Prostate gland (tissue), 2 donors: ENCODE measurements at regions not wholly inside any gene's neighbourhood (a gene's known extent, or its start where the extent isn't known, plus 50 kb on each side); places are given as distances from the start of the nearest gene placed in this dataset.

Experiments used
- DNase-seq: peaks from one replicate; pipeline ENCODE4 v3.0.0-alpha.2; 2019; ENCODE audit warnings: low spot score
- H3K27ac ChIP-seq, 2 donors: fragments of 200-600 bp; sonication (generic); 2 replicates each; pipeline ENCODE4 v1.5.1; 2017 to 2019
- H3K27me3 ChIP-seq: fragments of 200-600 bp; sonication (generic); replicated peaks from 2 replicates; pipeline ENCODE4 v1.5.1; 2019; ENCODE audit not compliant: insufficient read depth
- H3K36me3 ChIP-seq, 2 donors: fragments of 200-600 bp; sonication (generic); 1 replicate in 1 of 2; 2 replicates in 1 of 2; pipeline versions ENCODE4 v1.5.1 to v1.8.1; 2017 to 2019
- H3K4me1 ChIP-seq: fragments of 200-600 bp; sonication (generic); replicated peaks from 2 replicates; pipeline ENCODE4 v1.5.1; 2019
- H3K4me3 ChIP-seq, 2 donors: fragments of 200-600 bp; sonication (generic); 2 replicates each; pipeline ENCODE4 v1.5.1; 2017 to 2019
- H3K9me3 ChIP-seq: fragments of 200-600 bp; sonication (generic); 2 replicates; pipeline ENCODE4 v1.5.1; 2017
- POLR2A ChIP-seq: fragments of 450-650 bp; IDR thresholded peaks from one replicate; pipeline ENCODE4 v1.6.1; 2016; ENCODE audit warnings: antibody characterized with exemption, mild to moderate bottlenecking
- POLR2AphosphoS5 ChIP-seq: sonication (generic); formaldehyde crosslinking; IDR thresholded peaks from one replicate; pipeline ENCODE4 v1.6.1; 2017; ENCODE audit warnings: antibody characterized with exemption
- WGBS: methylation state at CpG from one replicate; pipeline ENCODE4 v1.1.5; 2018; 5-methylcytosine and 5-hydroxymethylcytosine counted together
- intact Hi-C: fragments of 100-400 bp; cut with DNase I; formaldehyde crosslinking; loops from one replicate; pipeline ENCODE4 v1.14.2; 2022
- TF ChIP-seq, protein P1 (sequence below), 4 experiments: fragments of 200-600 bp in 2 of 4; fragments of 450-650 bp in 2 of 4; sonication (generic) in 2 of 4; IDR thresholded peaks; 1 replicate in 3 of 4; 2 replicates in 1 of 4; pipeline ENCODE4 v1.5.1; 2016 to 2019; ENCODE audit warnings: antibody characterized with exemption in 4 of 4, mild to moderate bottlenecking in 2 of 4, moderate library complexity in 2 of 4

DNA sequence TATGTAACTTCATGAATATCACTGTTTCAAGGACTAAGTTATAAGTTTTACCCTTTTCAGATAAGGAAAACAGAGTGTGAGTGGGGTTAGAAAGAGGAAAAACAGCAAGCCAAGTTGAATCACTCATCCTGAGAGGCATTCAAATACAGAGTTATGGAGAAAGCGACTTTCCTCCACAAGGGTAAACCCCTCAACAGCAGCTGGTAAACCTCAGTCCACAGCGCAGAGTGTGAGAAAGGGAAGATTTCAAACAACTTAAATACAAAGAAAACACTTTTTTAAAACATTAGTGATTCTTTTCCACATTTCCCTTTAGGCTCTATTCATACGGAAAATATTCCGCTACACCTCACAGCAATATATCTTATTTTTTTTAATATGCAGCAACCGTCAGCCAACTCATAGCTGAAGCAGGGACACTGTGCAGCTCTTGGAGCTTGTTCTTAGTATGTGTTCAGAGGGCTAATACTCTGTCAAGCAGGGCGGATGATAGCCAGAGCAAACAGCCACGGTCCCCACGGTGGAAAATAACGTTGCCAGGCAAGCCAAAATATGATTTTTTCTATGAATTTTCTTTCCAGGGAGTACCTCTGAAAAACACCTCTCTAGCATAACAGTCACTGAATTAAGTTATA is 488.9 kb upstream of the FAT1 start:
- no peaks in the 10 kb centered on the region for H3K36me3 ChIP-seq
- intact Hi-C loops = no loop called here

DNA sequence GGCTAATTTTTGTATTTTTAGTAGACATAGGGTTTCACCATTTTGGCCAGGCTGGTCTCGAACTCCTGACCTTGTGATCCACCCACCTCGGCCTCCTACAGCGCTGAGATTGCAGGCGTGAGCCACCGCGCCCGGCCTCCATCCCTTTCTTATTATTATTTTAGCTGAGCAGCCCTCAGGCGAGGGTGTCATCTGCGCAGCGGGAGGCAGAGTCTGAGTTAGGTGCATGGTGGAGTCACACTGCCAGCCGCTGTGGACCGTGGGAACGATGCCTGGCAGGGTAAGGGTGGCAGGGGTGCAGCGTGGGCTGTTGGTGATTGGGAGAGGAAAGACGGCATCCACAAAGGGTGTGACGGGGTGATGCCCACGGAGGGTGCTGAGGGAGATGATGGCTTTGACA is 491.8 kb upstream of the FAT1 start:
- TF ChIP-seq POLR2AphosphoS5 (no peak), POLR2A (no peak)
- TF ChIP-seq, protein P1, sequence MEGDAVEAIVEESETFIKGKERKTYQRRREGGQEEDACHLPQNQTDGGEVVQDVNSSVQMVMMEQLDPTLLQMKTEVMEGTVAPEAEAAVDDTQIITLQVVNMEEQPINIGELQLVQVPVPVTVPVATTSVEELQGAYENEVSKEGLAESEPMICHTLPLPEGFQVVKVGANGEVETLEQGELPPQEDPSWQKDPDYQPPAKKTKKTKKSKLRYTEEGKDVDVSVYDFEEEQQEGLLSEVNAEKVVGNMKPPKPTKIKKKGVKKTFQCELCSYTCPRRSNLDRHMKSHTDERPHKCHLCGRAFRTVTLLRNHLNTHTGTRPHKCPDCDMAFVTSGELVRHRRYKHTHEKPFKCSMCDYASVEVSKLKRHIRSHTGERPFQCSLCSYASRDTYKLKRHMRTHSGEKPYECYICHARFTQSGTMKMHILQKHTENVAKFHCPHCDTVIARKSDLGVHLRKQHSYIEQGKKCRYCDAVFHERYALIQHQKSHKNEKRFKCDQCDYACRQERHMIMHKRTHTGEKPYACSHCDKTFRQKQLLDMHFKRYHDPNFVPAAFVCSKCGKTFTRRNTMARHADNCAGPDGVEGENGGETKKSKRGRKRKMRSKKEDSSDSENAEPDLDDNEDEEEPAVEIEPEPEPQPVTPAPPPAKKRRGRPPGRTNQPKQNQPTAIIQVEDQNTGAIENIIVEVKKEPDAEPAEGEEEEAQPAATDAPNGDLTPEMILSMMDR (IDR thresholded peaks at IDR 0.05) = no peak
- WGBS = 97% methylated on average over 17 of the region's 17 CpGs
- no peaks in the 10 kb centered on the region for H3K27me3 ChIP-seq
- H3K36me3 ChIP-seq = no peaks in the 10 kb centered on the region
- intact Hi-C loops = no loop called here
- DNase-seq = no peak
- H3K4me3 ChIP-seq = no peak overlapping the region
- no peaks in the 10 kb centered on the region for H3K9me3 ChIP-seq
- H3K27ac ChIP-seq = no peak overlapping the region
- peaks cover 2% of the 10 kb centered on the region for H3K4me1 ChIP-seq

More for the DNA sequence above, 488.9 kb upstream of the FAT1 start:
- TF ChIP-seq, protein P1 (IDR thresholded peaks at IDR 0.05) = no peak
- TF ChIP-seq POLR2A (no peak), POLR2AphosphoS5 (no peak)
- Histone ChIP-seq H3K9me3 (no peaks in the 10 kb centered on the region), H3K4me1 (peaks cover 10% of the 10 kb centered on the region), H3K27me3 (no peaks in the 10 kb centered on the region), H3K27ac (no peak overlapping the region), H3K4me3 (no peak overlapping the region)
- 86% methylated on average over 9 of the region's 9 CpGs for WGBS
- DNase-seq = no peak

DNA sequence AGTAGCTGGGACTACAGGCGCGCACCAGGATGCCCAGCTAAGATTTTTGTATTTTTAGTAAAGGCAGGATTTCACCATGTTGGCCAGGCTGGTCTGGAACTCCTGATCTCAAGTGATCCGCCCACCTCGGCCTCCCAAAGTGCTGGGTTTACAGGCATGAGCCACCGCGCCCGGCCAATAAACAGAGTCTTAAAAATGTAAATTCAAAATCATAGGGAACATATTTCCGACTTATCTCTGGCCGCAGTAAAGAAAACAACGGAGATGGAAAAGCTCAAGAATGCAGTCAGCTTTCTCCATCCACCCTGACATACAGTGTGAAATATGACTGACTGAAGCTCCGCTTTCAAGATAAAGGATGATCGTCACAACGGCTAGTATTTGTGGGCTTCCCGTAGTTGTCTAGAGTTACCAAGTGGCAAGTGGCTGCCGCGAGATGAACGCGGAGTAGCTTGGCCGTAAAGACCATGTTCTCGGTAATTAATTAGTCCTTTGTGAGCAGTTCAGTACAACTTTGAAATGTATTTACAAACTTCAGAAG is 495.1 kb upstream of the FAT1 start:
- intact Hi-C loops = no loop called here
- Histone ChIP-seq H3K4me1 (no peaks in the 10 kb centered on the region), H3K9me3 (no peaks in the 10 kb centered on the region), H3K36me3 (no peaks in the 10 kb centered on the region), H3K4me3 (no peak overlapping the region), H3K27me3 (no peaks in the 10 kb centered on the region), H3K27ac (no peak overlapping the region)
- TF ChIP-seq POLR2AphosphoS5 = no peak
- TF ChIP-seq, protein P1 (IDR thresholded peaks at IDR 0.05) = no peak
- TF ChIP-seq POLR2A = no peak
- no peak for DNase-seq
- WGBS = 61% methylated on average over 20 of the region's 20 CpGs

DNA sequence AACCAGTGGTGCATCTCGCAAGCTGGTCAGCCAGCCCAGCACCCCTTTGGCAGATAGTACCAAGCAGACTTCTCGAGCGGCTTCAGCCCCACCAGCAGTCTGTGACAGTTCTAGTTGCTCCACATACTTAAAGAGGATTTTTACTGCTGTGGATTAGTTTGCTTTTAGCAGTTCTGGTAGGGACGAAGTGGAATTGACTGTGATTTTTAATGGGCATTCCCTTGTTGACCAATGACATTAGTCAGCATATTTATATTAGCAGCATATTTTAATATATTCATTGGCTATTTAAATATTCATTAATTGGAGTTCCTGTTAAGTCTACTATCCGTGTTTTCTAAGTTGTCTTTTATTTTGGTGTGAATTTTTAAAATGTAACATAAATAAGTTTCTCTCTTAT is 500.9 kb upstream of the FAT1 start:
- WGBS = 57% methylated on average over 5 of the region's 5 CpGs
- intact Hi-C loops = no loop called here
- no peaks in the 10 kb centered on the region for H3K4me1 ChIP-seq
- TF ChIP-seq POLR2AphosphoS5 = no peak
- TF ChIP-seq, protein P1 (IDR thresholded peaks at IDR 0.05) = no peak
- no peak for TF ChIP-seq POLR2A
- H3K4me3 ChIP-seq = no peak overlapping the region
- H3K36me3 ChIP-seq = no peaks in the 10 kb centered on the region
- no peak overlapping the region for H3K27ac ChIP-seq
- no peak for DNase-seq
- H3K27me3 ChIP-seq = no peaks in the 10 kb centered on the region
- H3K9me3 ChIP-seq = no peaks in the 10 kb centered on the region
